Osteoblast (primary cell): ENCODE measurements at regions not wholly inside any gene's neighbourhood (a gene's known extent, or its start where the extent isn't known, plus 50 kb on each side); places are given as distances from the start of the nearest gene placed in this dataset.
A peak's percentile ranks its signal among the peaks of the same experiment; 100 is the strongest.

Experiments
- DNase-seq: peaks from one replicate; pipeline ENCODE4 v3.0.0; 2011; ENCODE audit warnings: low spot score, mixed read lengths; ENCODE audit not compliant: insufficient read length; ENCODE audit errors: missing footprints
- H2AFZ ChIP-seq: 2 replicates; pipeline ENCODE4 v1.6.0; 2011; ENCODE audit warnings: mild to moderate bottlenecking, low read length
- H3K27ac ChIP-seq: 2 replicates; pipeline ENCODE4 v1.5.1; 2011; ENCODE audit warnings: mild to moderate bottlenecking, low read depth, low read length, moderate library complexity
- H3K27me3 ChIP-seq: 2 replicates; pipeline ENCODE4 v1.6.0; 2012; ENCODE audit warnings: mild to moderate bottlenecking, control low read depth, inconsistent platforms, low read length, moderate library complexity; ENCODE audit not compliant: insufficient read depth
- H3K36me3 ChIP-seq: 2 replicates; pipeline ENCODE4 v1.5.1; 2011; ENCODE audit warnings: mild to moderate bottlenecking, low read length, control low read depth, moderate library complexity; ENCODE audit not compliant: insufficient read depth
- H3K4me1 ChIP-seq: 2 replicates; pipeline ENCODE4 v1.5.1; 2011; ENCODE audit warnings: mild to moderate bottlenecking, low read length, control low read depth, moderate library complexity; ENCODE audit not compliant: insufficient read depth
- H3K4me2 ChIP-seq: 2 replicates; pipeline ENCODE4 v1.6.0; 2011; ENCODE audit warnings: mild to moderate bottlenecking, low read length; ENCODE audit not compliant: insufficient read depth
- H3K4me3 ChIP-seq: fragments of 200-600 bp; sonication (generic); 3 replicates; pipeline ENCODE4 v1.5.1; 2012; ENCODE audit warnings: mild to moderate bottlenecking, low read length, inconsistent platforms; ENCODE audit not compliant: insufficient read depth
- H3K79me2 ChIP-seq: 2 replicates; pipeline ENCODE4 v1.6.0; 2012; ENCODE audit warnings: mild to moderate bottlenecking, low read length, control low read depth, inconsistent platforms; ENCODE audit not compliant: insufficient read depth
- H3K9me3 ChIP-seq: 2 replicates; pipeline ENCODE4 v1.5.1; 2011; ENCODE audit warnings: low read depth, low read length, control low read depth
- H4K20me1 ChIP-seq: 2 replicates; pipeline ENCODE4 v1.6.0; 2012; ENCODE audit warnings: mild to moderate bottlenecking, low read length, control low read depth; ENCODE audit not compliant: insufficient read depth
- TF ChIP-seq, protein P1 (sequence below): IDR thresholded peaks from 2 replicates; pipeline ENCODE4 v1.5.1; 2011; ENCODE audit warnings: mild to moderate bottlenecking, low read depth, low read length, moderate library complexity; ENCODE audit errors: extremely low read depth

- H3K4me3 ChIP-seq = no peak overlapping the region
- no peak overlapping the region for H2AFZ ChIP-seq
- peak overlapping the region; percentile 11 for H3K4me2 ChIP-seq
- TF ChIP-seq, protein P1, sequence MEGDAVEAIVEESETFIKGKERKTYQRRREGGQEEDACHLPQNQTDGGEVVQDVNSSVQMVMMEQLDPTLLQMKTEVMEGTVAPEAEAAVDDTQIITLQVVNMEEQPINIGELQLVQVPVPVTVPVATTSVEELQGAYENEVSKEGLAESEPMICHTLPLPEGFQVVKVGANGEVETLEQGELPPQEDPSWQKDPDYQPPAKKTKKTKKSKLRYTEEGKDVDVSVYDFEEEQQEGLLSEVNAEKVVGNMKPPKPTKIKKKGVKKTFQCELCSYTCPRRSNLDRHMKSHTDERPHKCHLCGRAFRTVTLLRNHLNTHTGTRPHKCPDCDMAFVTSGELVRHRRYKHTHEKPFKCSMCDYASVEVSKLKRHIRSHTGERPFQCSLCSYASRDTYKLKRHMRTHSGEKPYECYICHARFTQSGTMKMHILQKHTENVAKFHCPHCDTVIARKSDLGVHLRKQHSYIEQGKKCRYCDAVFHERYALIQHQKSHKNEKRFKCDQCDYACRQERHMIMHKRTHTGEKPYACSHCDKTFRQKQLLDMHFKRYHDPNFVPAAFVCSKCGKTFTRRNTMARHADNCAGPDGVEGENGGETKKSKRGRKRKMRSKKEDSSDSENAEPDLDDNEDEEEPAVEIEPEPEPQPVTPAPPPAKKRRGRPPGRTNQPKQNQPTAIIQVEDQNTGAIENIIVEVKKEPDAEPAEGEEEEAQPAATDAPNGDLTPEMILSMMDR = no peak
- H3K79me2 ChIP-seq = no peaks in the 10 kb centered on the region
- no peaks in the 10 kb centered on the region for H3K27me3 ChIP-seq
- H3K27ac ChIP-seq = peak overlapping the region; percentile 91
- H3K4me1 ChIP-seq = peaks cover 58% of the 10 kb centered on the region
- H3K9me3 ChIP-seq = no peaks in the 10 kb centered on the region
- H4K20me1 ChIP-seq = no peaks in the 10 kb centered on the region
- DNase-seq = peak; percentile 31
- H3K36me3 ChIP-seq = no peaks in the 10 kb centered on the region
These were observed 482.0 kb downstream of the SETD4 start for GRCh38 chr21:35578347-35578782.

DNA sequence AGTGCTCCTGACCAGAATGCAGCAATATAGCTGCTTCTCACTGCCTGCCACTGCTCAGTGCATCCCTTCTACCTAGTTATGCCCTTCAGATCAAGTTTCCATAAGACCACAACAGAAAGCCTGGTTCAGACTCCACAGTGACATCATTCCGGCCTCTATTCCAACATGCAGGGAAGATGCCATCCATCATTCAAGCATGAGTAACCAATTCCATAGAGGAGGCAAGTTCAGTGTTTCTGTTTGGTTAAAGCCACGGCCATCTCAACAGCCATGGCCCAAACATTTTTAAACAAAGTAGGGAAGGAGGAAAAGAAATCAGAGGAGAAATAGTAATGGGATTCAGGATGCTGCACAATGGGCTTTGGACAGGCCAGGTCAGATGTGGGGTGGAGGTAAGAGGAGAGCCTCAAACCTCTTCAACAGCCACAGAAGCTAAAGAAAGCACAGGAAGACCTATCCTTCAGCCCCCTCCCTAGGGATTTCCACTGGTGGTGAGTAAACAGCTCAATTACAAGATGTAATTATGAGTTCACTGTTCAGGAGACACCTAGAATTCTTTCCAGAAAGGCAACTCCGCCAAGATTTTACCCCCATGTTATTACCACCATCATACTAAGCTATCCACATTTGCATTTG, 484.9 kb downstream of the SETD4 start:
- Histone ChIP-seq H3K4me3 (no peak overlapping the region), H3K36me3 (no peaks in the 10 kb centered on the region), H3K27me3 (no peaks in the 10 kb centered on the region), H3K4me1 (peaks cover 60% of the 10 kb centered on the region), H3K79me2 (no peaks in the 10 kb centered on the region), H2AFZ (peak overlapping the region; percentile 42), H3K9me3 (no peaks in the 10 kb centered on the region), H3K4me2 (peak overlapping the region; percentile 51), H4K20me1 (no peaks in the 10 kb centered on the region), H3K27ac (peak overlapping the region; percentile 88)
- DNase-seq = no peak
- TF ChIP-seq, protein P1 = no peak

DNA sequence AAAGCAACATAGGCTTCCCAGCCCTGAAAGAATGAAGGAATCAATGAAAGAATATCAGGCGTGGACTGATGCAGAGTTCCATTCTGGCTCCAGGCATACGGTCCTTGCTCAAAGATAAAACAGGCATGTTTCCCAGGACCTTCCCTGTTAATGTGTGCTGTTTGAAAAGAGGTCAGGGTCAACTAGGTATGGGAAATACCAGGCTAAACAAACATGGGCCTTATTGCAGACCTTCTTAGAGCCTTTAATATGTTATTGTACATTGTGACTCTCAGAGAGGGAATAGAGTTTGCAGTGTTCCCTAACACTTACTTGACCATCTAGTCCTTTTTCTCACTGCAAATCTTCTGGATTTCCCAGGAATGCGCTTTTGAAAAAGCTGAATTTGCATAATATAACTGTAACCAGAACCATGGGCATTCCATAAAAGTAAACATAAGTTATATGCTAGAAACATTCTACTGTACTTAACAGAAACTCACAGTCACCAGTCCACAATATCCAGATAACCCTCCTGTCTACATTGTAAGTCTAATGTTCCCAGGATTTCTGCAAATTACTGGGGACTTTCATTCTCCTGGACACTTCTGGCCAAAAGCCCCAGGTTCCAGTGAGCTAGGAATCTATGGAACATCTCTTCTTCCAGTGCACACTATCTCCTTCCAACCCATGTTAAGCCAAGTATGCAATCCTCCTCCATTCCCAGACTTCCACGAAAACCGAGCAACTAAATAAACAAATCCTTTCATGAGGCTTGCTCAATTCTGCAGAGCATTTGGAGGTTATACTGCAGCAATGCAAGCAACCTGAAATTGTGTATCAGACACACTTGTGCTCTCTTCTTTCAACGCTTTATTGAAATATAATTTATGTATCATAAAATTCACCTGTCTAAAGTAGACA, 486.6 kb downstream of the SETD4 start:
- Histone ChIP-seq H3K4me1 (peaks cover 47% of the 10 kb centered on the region), H3K36me3 (no peaks in the 10 kb centered on the region), H3K4me3 (no peak overlapping the region), H3K9me3 (no peaks in the 10 kb centered on the region), H2AFZ (peak overlapping the region; percentile 11), H3K27me3 (no peaks in the 10 kb centered on the region), H4K20me1 (no peaks in the 10 kb centered on the region), H3K27ac (peak overlapping the region; percentile 32), H3K79me2 (no peaks in the 10 kb centered on the region), H3K4me2 (peak overlapping the region; percentile 35)
- TF ChIP-seq, protein P1 = no peak
- DNase-seq = no peak

- H4K20me1 ChIP-seq = no peaks in the 10 kb centered on the region
- no peak overlapping the region for H3K4me2 ChIP-seq
- no peaks in the 10 kb centered on the region for H3K36me3 ChIP-seq
- peaks cover 31% of the 10 kb centered on the region for H3K4me1 ChIP-seq
- TF ChIP-seq, protein P1 = no peak
- H2AFZ ChIP-seq = no peak overlapping the region
- H3K4me3 ChIP-seq = no peak overlapping the region
- no peaks in the 10 kb centered on the region for H3K79me2 ChIP-seq
- no peaks in the 10 kb centered on the region for H3K27me3 ChIP-seq
- no peak for DNase-seq
- H3K9me3 ChIP-seq = no peaks in the 10 kb centered on the region
- no peak overlapping the region for H3K27ac ChIP-seq
These were observed 488.4 kb downstream of the SETD4 start for GRCh38 chr21:35571910-35572309.
